ENCODE measurements at regions not wholly inside any gene's neighbourhood (a gene's known extent, or its start where the extent isn't known, plus 50 kb on each side); places are given as distances from the start of the nearest gene placed in this dataset.

GRCh38 chr3:81951106-81951505 lies 189.7 kb upstream of the GBE1 start:
- no peak for DNase-seq (ENCODE audit: low read depth in 1 of 2, low spot score in 1 of 2)
- WGBS (ENCODE audit: missing lambda C conversion rate): 71% methylated on average over 6 of the region's 6 CpGs
- ChIA-PET POLR2A (no interaction called here), CTCF (no interaction called here)
- no peak for FAIRE-seq
- no peak for TF ChIP-seq POLR2A (IDR thresholded peaks at IDR 0.05; ENCODE audit: low read length)
- no peak for TF ChIP-seq TFCP2L1 (CRISPR knock-in tag; IDR thresholded peaks at IDR 0.05)
- TF ChIP-seq BHLHE40 (IDR thresholded peaks at IDR 0.05; ENCODE audit: low read depth, low read length): no peak
- TF ChIP-seq RFX5 (IDR thresholded peaks at IDR 0.05): no peak
- no peak for TF ChIP-seq HOXA7 (CRISPR knock-in tag; IDR thresholded peaks at IDR 0.05)
- no peak for TF ChIP-seq FOSL2 (IDR thresholded peaks at IDR 0.05)
- no peak for TF ChIP-seq FOSL2 (CRISPR knock-in tag; IDR thresholded peaks at IDR 0.05)
- TF ChIP-seq POLR2AphosphoS2 (conservative IDR thresholded peaks at IDR 0.05; ENCODE audit: low read length): no peak
- TF ChIP-seq MYC (IDR thresholded peaks at IDR 0.05; ENCODE audit: borderline replicate concordance, low read length): no peak
- no peak for TF ChIP-seq HES2 (IDR thresholded peaks at IDR 0.05)
- TF ChIP-seq EP300 (IDR thresholded peaks at IDR 0.05): no peak
- TF ChIP-seq TP53 (CRISPR knock-in tag; IDR thresholded peaks at IDR 0.05): no peak
- TF ChIP-seq, protein P1, sequence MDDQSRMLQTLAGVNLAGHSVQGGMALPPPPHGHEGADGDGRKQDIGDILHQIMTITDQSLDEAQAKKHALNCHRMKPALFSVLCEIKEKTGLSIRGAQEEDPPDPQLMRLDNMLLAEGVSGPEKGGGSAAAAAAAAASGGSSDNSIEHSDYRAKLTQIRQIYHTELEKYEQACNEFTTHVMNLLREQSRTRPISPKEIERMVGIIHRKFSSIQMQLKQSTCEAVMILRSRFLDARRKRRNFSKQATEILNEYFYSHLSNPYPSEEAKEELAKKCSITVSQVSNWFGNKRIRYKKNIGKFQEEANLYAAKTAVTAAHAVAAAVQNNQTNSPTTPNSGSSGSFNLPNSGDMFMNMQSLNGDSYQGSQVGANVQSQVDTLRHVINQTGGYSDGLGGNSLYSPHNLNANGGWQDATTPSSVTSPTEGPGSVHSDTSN (IDR thresholded peaks at IDR 0.05): no peak
- no peak for TF ChIP-seq NR3C1 (IDR thresholded peaks at IDR 0.05)
- no peak for TF ChIP-seq NFE2L2 (conservative IDR thresholded peaks at IDR 0.05; ENCODE audit: low read length)
- no peak for TF ChIP-seq RNF2 (IDR thresholded peaks at IDR 0.05; ENCODE audit: borderline replicate concordance, low read depth)
- no peak for TF ChIP-seq SREBF2 (IDR thresholded peaks at IDR 0.05)
- TF ChIP-seq ZFP36 (IDR thresholded peaks at IDR 0.05; ENCODE audit: borderline replicate concordance, partially characterized antibody): no peak
- no peak for TF ChIP-seq CEBPB (IDR thresholded peaks at IDR 0.05)
- TF ChIP-seq ELK1 (IDR thresholded peaks at IDR 0.05; ENCODE audit: low read depth, low read length): no peak
- TF ChIP-seq MAX (IDR thresholded peaks at IDR 0.05): no peak
- H3K4me2 ChIP-seq: no peak overlapping the region
- H3K4me3 ChIP-seq: no peak overlapping the region
- no peak overlapping the region for H3K27ac ChIP-seq
- H3K4me1 ChIP-seq: no peaks in the 10 kb centered on the region
- no peaks in the 10 kb centered on the region for H3K9me3 ChIP-seq
- ATAC-seq: peak; percentile 39 to 46; a peak in 1 of 6 replicates

GRCh38 chr3:81947359-81947758 lies 185.9 kb upstream of the GBE1 start:
- Histone ChIP-seq H3K4me2 (no peak overlapping the region), H3K27ac (no peak overlapping the region), H3K4me3 (no peak overlapping the region), H3K9me3 (no peaks in the 10 kb centered on the region), H3K4me1 (no peaks in the 10 kb centered on the region)
- 93% methylated on average over 1 of the region's 1 CpG for WGBS (ENCODE audit: missing lambda C conversion rate)
- TF ChIP-seq, protein P1 (IDR thresholded peaks at IDR 0.05): no peak
- TF ChIP-seq CBX8 (IDR thresholded peaks at IDR 0.05) (no peak), ZFP36 (IDR thresholded peaks at IDR 0.05; ENCODE audit: borderline replicate concordance, partially characterized antibody) (no peak), EP300 (IDR thresholded peaks at IDR 0.05) (no peak), ZSCAN20 (CRISPR knock-in tag; IDR thresholded peaks at IDR 0.05) (no peak), NFE2L2 (conservative IDR thresholded peaks at IDR 0.05; ENCODE audit: low read length) (no peak), ELK1 (IDR thresholded peaks at IDR 0.05; ENCODE audit: low read depth, low read length) (no peak), NPAS2 (CRISPR knock-in tag; IDR thresholded peaks at IDR 0.05; ENCODE audit: borderline replicate concordance) (no peak), TFCP2L1 (CRISPR knock-in tag; IDR thresholded peaks at IDR 0.05) (no peak), HES2 (IDR thresholded peaks at IDR 0.05) (no peak), RFX5 (IDR thresholded peaks at IDR 0.05) (no peak)
- TF ChIP-seq, protein P2, sequence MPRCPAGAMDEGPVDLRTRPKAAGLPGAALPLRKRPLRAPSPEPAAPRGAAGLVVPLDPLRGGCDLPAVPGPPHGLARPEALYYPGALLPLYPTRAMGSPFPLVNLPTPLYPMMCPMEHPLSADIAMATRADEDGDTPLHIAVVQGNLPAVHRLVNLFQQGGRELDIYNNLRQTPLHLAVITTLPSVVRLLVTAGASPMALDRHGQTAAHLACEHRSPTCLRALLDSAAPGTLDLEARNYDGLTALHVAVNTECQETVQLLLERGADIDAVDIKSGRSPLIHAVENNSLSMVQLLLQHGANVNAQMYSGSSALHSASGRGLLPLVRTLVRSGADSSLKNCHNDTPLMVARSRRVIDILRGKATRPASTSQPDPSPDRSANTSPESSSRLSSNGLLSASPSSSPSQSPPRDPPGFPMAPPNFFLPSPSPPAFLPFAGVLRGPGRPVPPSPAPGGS (IDR thresholded peaks at IDR 0.05): no peak
- TF ChIP-seq, protein P3, sequence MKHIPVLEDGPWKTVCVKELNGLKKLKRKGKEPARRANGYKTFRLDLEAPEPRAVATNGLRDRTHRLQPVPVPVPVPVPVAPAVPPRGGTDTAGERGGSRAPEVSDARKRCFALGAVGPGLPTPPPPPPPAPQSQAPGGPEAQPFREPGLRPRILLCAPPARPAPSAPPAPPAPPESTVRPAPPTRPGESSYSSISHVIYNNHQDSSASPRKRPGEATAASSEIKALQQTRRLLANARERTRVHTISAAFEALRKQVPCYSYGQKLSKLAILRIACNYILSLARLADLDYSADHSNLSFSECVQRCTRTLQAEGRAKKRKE (CRISPR knock-in tag; IDR thresholded peaks at IDR 0.05; ENCODE audit: low read depth): no peak
- ChIA-PET CTCF (no interaction called here), POLR2A (no interaction called here)
- FAIRE-seq (no peak), ATAC-seq (no peak), DNase-seq (ENCODE audit: low read depth in 1 of 2, low spot score in 1 of 2) (no peak)
